ENCODE measurements at regions not wholly inside any gene's neighbourhood (a gene's known extent, or its start where the extent isn't known, plus 50 kb on each side); places are given as distances from the start of the nearest gene placed in this dataset.

- no peak for TF ChIP-seq IRF3 (IDR thresholded peaks at IDR 0.05; ENCODE audit: low read depth, low read length)
Measured at GRCh38 chr2:134132490-134132857, 121.4 kb upstream of the MGAT5 start (continued).

- H3K9me2 ChIP-seq = no peaks in the 10 kb centered on the region
- peaks cover 16% of the 10 kb centered on the region for H3F3A ChIP-seq (replicated peaks; ENCODE audit: insufficient read depth)
- no peak overlapping the region for H3K4me2 ChIP-seq
- H3K27ac ChIP-seq (ENCODE audit: low read depth in 2 of 2, low read length in 1 of 2) = peak overlapping the region in 1 of 2 experiments; percentile 22; a peak in 2 of 4 replicates
- peaks cover 22% of the 10 kb centered on the region; the same call in 1 of the 2 replicates for H3K79me2 ChIP-seq (ENCODE audit: insufficient read depth)
- H2AFZ ChIP-seq (ENCODE audit: low read depth) = no peak overlapping the region
- no peak overlapping the region for H3K9ac ChIP-seq
- H3K4me1 ChIP-seq (ENCODE audit: control insufficient read depth in 1 of 2, insufficient read depth in 2 of 2, low read depth in 1 of 2, low read length in 1 of 2) = peaks cover 19 to 20% of the 10 kb centered on the region in 2 experiments; a peak in 3 of 4 replicates
- 91% methylated on average over 6 of the region's 6 CpGs for WGBS (ENCODE audit: low lambda C conversion rate)
- CTCF ChIA-PET = interaction anchor here (1.0 to 1.2 kb wide), 2 partner anchors 11 to 317 kb away, joined by 3 to 6 read pairs; no protein-coding TSS in a partner anchor
- POLR2A ChIA-PET = no interaction called here
- no peaks in the 10 kb centered on the region for H3K36me3 ChIP-seq (replicated peaks in 1 of 2; ENCODE audit: control insufficient read depth in 1 of 2, insufficient read depth in 2 of 2, low read length in 1 of 2)
- TF ChIP-seq FOSL2 (IDR thresholded peaks at IDR 0.05; ENCODE audit: borderline replicate concordance, low read depth) (no peak), USF1 (IDR thresholded peaks at IDR 0.05; ENCODE audit: borderline replicate concordance, low read depth) (no peak), FOXM1 (IDR thresholded peaks at IDR 0.05; ENCODE audit: low read depth) (no peak), NRF1 (IDR thresholded peaks at IDR 0.05; ENCODE audit: low read depth, low read length) (no peak), ELF1 (IDR thresholded peaks at IDR 0.05) (no peak), MEF2A (IDR thresholded peaks at IDR 0.05; ENCODE audit: borderline replicate concordance, low read depth) (no peak), JUND (IDR thresholded peaks at IDR 0.05) (no peak), REST (IDR thresholded peaks at IDR 0.05; ENCODE audit: low read depth, low read length) (no peak), ZBTB33 (IDR thresholded peaks at IDR 0.05; ENCODE audit: borderline replicate concordance, low read depth) (no peak), TAF1 (IDR thresholded peaks at IDR 0.05; ENCODE audit: borderline replicate concordance, low read depth, low read length) (no peak), FOXJ3 (CRISPR knock-in tag; IDR thresholded peaks at IDR 0.05) (no peak), IRF3 (IDR thresholded peaks at IDR 0.05; ENCODE audit: low read depth, low read length) (no peak), SMC3 (IDR thresholded peaks at IDR 0.05; ENCODE audit: low read depth, low read length) (no peak), CTCF (IDR thresholded peaks at IDR 0.05) (no peak), GABPA (IDR thresholded peaks at IDR 0.05; ENCODE audit: low read depth) (no peak), RFX5 (IDR thresholded peaks at IDR 0.05; ENCODE audit: low read length) (no peak)
- no peak for DNase-seq
- H3K27me3 ChIP-seq (ENCODE audit: insufficient read depth) = no peaks in the 10 kb centered on the region
- H3K9me3 ChIP-seq = no peaks in the 10 kb centered on the region
- H3K4me3 ChIP-seq (ENCODE audit: low read depth in 2 of 2, low read length in 1 of 2) = no peak overlapping the region
- H4K20me1 ChIP-seq (ENCODE audit: insufficient read depth) = no peaks in the 10 kb centered on the region
Measured at GRCh38 chr2:134133622-134134312, 120.1 kb upstream of the MGAT5 start.
